PC-9 (cell line): ENCODE measurements at regions not wholly inside any gene's neighbourhood (a gene's known extent, or its start where the extent isn't known, plus 50 kb on each side); places are given as distances from the start of the nearest gene placed in this dataset.

Source experiments
- BruUV-seq: library from RNA; stranded (reverse); fragments of 400-500 nt; replicated peaks from 2 replicates; lab custom pipeline; 2021; lab: Mats Ljungman, UMichigan
- CTCF ChIA-PET: fragments of 300-600 bp; sonication (Branson Sonifier 250); formaldehyde crosslinking; loops from one replicate; lab custom pipeline; 2022; ENCODE audit warnings: antibody characterized with exemption; lab: Charles Lee
- POLR2A ChIA-PET: fragments of 300-600 bp; sonication (Branson Sonifier 250); formaldehyde crosslinking; loops from one replicate; lab custom pipeline; 2022; ENCODE audit warnings: antibody characterized with exemption; ENCODE audit not compliant: unreplicated experiment; lab: Charles Lee
- DNase-seq, 2 experiments: peaks; one replicate each; pipeline versions ENCODE4 v3.0.0 to v3.0.0-alpha.2; 2015 to 2022; ENCODE audit warnings: mixed read lengths in 1 of 2
- H2AFZ ChIP-seq: fragments of 200-600 bp; sonication (generic); 2 replicates; pipeline ENCODE4 v1.8.1; 2017; ENCODE audit warnings: antibody characterized with exemption
- H3F3A ChIP-seq: fragments of 200-600 bp; sonication (generic); 2 replicates; pipeline ENCODE4 v1.8.1; 2017; ENCODE audit warnings: antibody characterized with exemption, mild to moderate bottlenecking, low read depth; ENCODE audit not compliant: insufficient read depth
- H3K27ac ChIP-seq: fragments of 200-600 bp; sonication (generic); 2 replicates; pipeline ENCODE4 v1.6.1; 2016; ENCODE audit warnings: mixed run types
- H3K27me3 ChIP-seq: fragments of 200-600 bp; sonication (generic); 2 replicates; pipeline ENCODE4 v1.6.1; 2016; ENCODE audit warnings: low read depth, mixed run types; ENCODE audit not compliant: insufficient read depth
- H3K36me3 ChIP-seq: fragments of 200-600 bp; sonication (generic); 2 replicates; pipeline ENCODE4 v1.6.1; 2016; ENCODE audit warnings: low read depth, mixed run types
- H3K4me1 ChIP-seq: fragments of 200-600 bp; sonication (generic); replicated peaks from 2 replicates; pipeline ENCODE4 v1.6.1; 2016; ENCODE audit warnings: mixed run types; ENCODE audit not compliant: insufficient read depth
- H3K4me2 ChIP-seq: fragments of 200-600 bp; sonication (generic); 2 replicates; pipeline ENCODE4 v1.6.1; 2017; ENCODE audit warnings: mixed run types
- H3K4me3 ChIP-seq: fragments of 200-600 bp; sonication (generic); 2 replicates; pipeline ENCODE4 v1.6.1; 2016; ENCODE audit warnings: mixed run types
- H3K79me2 ChIP-seq: fragments of 200-600 bp; sonication (generic); 2 replicates; pipeline ENCODE4 v1.6.1; 2017; ENCODE audit warnings: low read depth, mixed run types
- H3K9me2 ChIP-seq: fragments of 200-600 bp; sonication (generic); 2 replicates; pipeline ENCODE4 v1.8.1; 2017; ENCODE audit warnings: mild to moderate bottlenecking; ENCODE audit not compliant: insufficient read depth
- H3K9me3 ChIP-seq: fragments of 200-600 bp; sonication (generic); 2 replicates; pipeline ENCODE4 v1.8.1; 2016; ENCODE audit warnings: low read depth; ENCODE audit not compliant: insufficient read depth
- H4K20me1 ChIP-seq: fragments of 200-600 bp; sonication (generic); 2 replicates; pipeline ENCODE4 v1.8.1; 2017; ENCODE audit not compliant: insufficient read depth
- CTCF ChIP-seq: fragments of 200-600 bp; sonication (generic); conservative IDR thresholded peaks from 2 replicates; pipeline ENCODE4 v1.6.1; 2017; ENCODE audit warnings: mixed run types, antibody characterized with exemption, mild to moderate bottlenecking, moderate library complexity
- EZH2 ChIP-seq: fragments of 200-600 bp; sonication (generic); IDR thresholded peaks from 2 replicates; pipeline ENCODE4 v1.8.0; 2017; ENCODE audit warnings: antibody characterized with exemption, low read depth
- intact Hi-C: fragments of 100-400 bp; cut with micrococcal nuclease; formaldehyde crosslinking; loops from one replicate; pipeline ENCODE4 v1.10.0; 2022; ENCODE audit not compliant: unreplicated experiment

DNA sequence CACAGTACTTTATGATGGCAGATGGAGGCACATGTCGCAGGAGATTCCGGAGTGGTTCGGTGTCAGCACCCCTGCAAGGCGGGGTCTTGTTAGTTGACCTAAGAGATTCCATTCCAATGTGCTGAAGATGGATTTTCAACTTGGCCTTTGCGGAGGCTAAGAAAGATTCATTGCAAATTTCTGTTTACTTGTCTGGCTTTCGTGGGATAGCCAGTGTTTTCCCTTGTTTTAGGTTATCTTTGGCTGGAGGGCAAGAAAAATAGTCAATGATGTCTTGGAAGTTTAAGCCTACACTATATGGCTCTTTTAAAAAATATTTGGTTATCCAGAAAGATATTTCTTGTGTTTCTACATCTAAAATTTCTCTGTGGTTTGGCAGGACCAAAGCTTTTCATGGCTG, 123.6 kb upstream of the PTCH1 start:
- Histone ChIP-seq H3F3A (no peaks in the 10 kb centered on the region), H3K36me3 (no peaks in the 10 kb centered on the region), H3K9me2 (no peaks in the 10 kb centered on the region), H3K27ac (no peak overlapping the region), H3K4me3 (no peak overlapping the region), H3K4me1 (no peaks in the 10 kb centered on the region), H3K79me2 (no peaks in the 10 kb centered on the region), H3K4me2 (no peak overlapping the region), H3K9me3 (no peaks in the 10 kb centered on the region), H2AFZ (no peak overlapping the region), H4K20me1 (no peaks in the 10 kb centered on the region), H3K27me3 (peaks cover 73% of the 10 kb centered on the region)
- ChIA-PET POLR2A (no interaction called here), CTCF (no interaction called here)
- intact Hi-C loops: no loop called here
- TF ChIP-seq EZH2 (no peak), CTCF (no peak)
- no TSS peak for BruUV-seq
- DNase-seq: no peak

DNA sequence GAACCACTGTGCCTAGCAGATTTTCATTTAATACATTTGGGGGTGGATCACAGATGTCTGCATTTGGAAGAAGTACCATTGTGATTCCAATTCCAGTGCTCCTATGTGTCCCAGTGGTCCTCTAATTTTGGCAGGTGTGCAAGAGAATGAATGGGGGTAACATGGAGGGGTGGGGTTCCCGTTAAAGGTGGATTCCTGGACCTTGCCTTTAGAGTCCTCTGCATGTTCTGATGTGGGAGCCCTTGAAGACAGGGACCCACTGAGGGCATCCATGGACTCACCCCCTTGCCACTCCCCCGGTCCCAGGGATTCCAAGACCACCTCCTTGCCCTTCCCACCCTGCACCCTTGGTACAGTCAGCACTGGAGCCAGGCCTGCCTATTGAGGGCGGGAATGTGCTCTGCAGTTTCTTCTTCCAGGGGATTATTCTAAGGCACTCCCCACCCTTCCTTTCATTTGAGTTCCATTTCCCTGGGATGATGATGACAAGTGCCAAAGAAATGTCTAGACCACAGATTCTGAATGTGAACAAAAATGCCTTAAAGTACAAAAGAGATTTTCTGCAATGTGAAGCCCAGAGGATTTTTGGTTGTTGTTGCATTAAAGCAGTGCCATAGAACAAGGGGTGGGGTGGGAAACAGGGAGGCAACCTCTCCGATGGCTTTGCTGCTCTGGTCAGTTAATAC, 119.4 kb upstream of the PTCH1 start:
- Histone ChIP-seq H3K27me3 (peaks cover 86% of the 10 kb centered on the region), H3K4me3 (no peak overlapping the region), H2AFZ (no peak overlapping the region), H3K4me2 (no peak overlapping the region), H3K4me1 (no peaks in the 10 kb centered on the region), H3K9me3 (no peaks in the 10 kb centered on the region), H4K20me1 (no peaks in the 10 kb centered on the region), H3K36me3 (no peaks in the 10 kb centered on the region), H3K9me2 (no peaks in the 10 kb centered on the region), H3K27ac (no peak overlapping the region), H3F3A (no peaks in the 10 kb centered on the region), H3K79me2 (no peaks in the 10 kb centered on the region)
- ChIA-PET POLR2A (no interaction called here), CTCF (no interaction called here)
- DNase-seq: no peak
- intact Hi-C loops: no loop called here
- TF ChIP-seq EZH2 (no peak), CTCF (no peak)
- no TSS peak for BruUV-seq

GRCh38 chr9:95634536-95634935, 117.8 kb upstream of the PTCH1 start:
- intact Hi-C loops: no loop called here
- no peaks in the 10 kb centered on the region for H3K36me3 ChIP-seq
- POLR2A ChIA-PET: no interaction called here
- H3K27me3 ChIP-seq: peaks cover 88% of the 10 kb centered on the region
- no peak for DNase-seq
- no peak overlapping the region for H3K4me3 ChIP-seq
- CTCF ChIA-PET: no interaction called here
- no peaks in the 10 kb centered on the region for H3K79me2 ChIP-seq
- no TSS peak for BruUV-seq
- no peaks in the 10 kb centered on the region for H3K4me1 ChIP-seq
- H3F3A ChIP-seq: no peaks in the 10 kb centered on the region
- no peaks in the 10 kb centered on the region for H3K9me3 ChIP-seq
- H4K20me1 ChIP-seq: no peaks in the 10 kb centered on the region
- no peaks in the 10 kb centered on the region for H3K9me2 ChIP-seq
- no peak overlapping the region for H2AFZ ChIP-seq
- no peak overlapping the region for H3K4me2 ChIP-seq
- no peak for TF ChIP-seq CTCF
- no peak for TF ChIP-seq EZH2
- H3K27ac ChIP-seq: no peak overlapping the region
